ENCODE measurements at regions not wholly inside any gene's neighbourhood (a gene's known extent, or its start where the extent isn't known, plus 50 kb on each side); places are given as distances from the start of the nearest gene placed in this dataset.
"Not testable (repeated sequence)": the region's sequence is repeated elsewhere in the genome, so short reads cannot be mapped to it uniquely, and the experiment has no call there.

- CTCF ChIA-PET; H3K4me1 Mint-ChIP-seq (ENCODE audit: low read depth); H3K4me3 Mint-ChIP-seq; intact Hi-C loops (cut with micrococcal nuclease); H3K27me3 Mint-ChIP-seq (ENCODE audit: low read depth); H3K27ac Mint-ChIP-seq; DNase-seq: not testable (repeated sequence)
- Mint-ChIP-seq H3K36me3 (ENCODE audit: low read depth) (peaks cover 14% of the 10 kb centered on the region), H3K9me3 (peaks cover 18% of the 10 kb centered on the region)
Observed at GRCh38 chr7:86987358-86987757, 72.1 kb downstream of the ELAPOR2 start.

GRCh38 chr7:86985342-86985741 is 74.1 kb downstream of the ELAPOR2 start:
- CTCF ChIA-PET; H3K4me3 Mint-ChIP-seq; H3K27ac Mint-ChIP-seq; H3K4me1 Mint-ChIP-seq (ENCODE audit: low read depth); intact Hi-C loops (cut with micrococcal nuclease); H3K27me3 Mint-ChIP-seq (ENCODE audit: low read depth); DNase-seq: not testable (repeated sequence)
- Mint-ChIP-seq H3K36me3 (ENCODE audit: low read depth) (peaks cover 14% of the 10 kb centered on the region), H3K9me3 (peaks cover 18% of the 10 kb centered on the region)

GRCh38 chr7:86983654-86984053 is 75.8 kb downstream of the ELAPOR2 start:
- CTCF ChIA-PET; H3K27me3 Mint-ChIP-seq (ENCODE audit: low read depth); H3K27ac Mint-ChIP-seq; H3K4me3 Mint-ChIP-seq; intact Hi-C loops (cut with micrococcal nuclease); DNase-seq: not testable (repeated sequence)
- Mint-ChIP-seq H3K4me1 (ENCODE audit: low read depth) (peaks cover 23% of the 10 kb centered on the region), H3K36me3 (ENCODE audit: low read depth) (peaks cover 14% of the 10 kb centered on the region), H3K9me3 (peaks cover 18% of the 10 kb centered on the region)

- DNase-seq; H3K27me3 Mint-ChIP-seq (ENCODE audit: low read depth); H3K27ac Mint-ChIP-seq; H3K4me3 Mint-ChIP-seq; intact Hi-C loops (cut with micrococcal nuclease); CTCF ChIA-PET: not testable (repeated sequence)
- H3K36me3 Mint-ChIP-seq (ENCODE audit: low read depth) = peaks cover 11% of the 10 kb centered on the region
- peaks cover 33% of the 10 kb centered on the region for H3K4me1 Mint-ChIP-seq (ENCODE audit: low read depth)
- peaks cover 15% of the 10 kb centered on the region for H3K9me3 Mint-ChIP-seq
Observed at GRCh38 chr7:86981937-86982336, 77.5 kb downstream of the ELAPOR2 start.

- H3K4me1 Mint-ChIP-seq (ENCODE audit: low read depth) = peaks cover 33% of the 10 kb centered on the region
- CTCF ChIA-PET = interaction anchor here (0.7 kb wide), 1 partner anchor 19 kb away, joined by 3 read pairs; no protein-coding TSS in a partner anchor
- H3K9me3 Mint-ChIP-seq = peaks cover 13% of the 10 kb centered on the region
- H3K27me3 Mint-ChIP-seq (ENCODE audit: low read depth) = no peaks in the 10 kb centered on the region
- DNase-seq = no peak
- H3K36me3 Mint-ChIP-seq (ENCODE audit: low read depth) = peaks cover 11% of the 10 kb centered on the region
- intact Hi-C loops (cut with micrococcal nuclease) = no loop called here
- H3K27ac Mint-ChIP-seq = no peak overlapping the region
- no peak overlapping the region for H3K4me3 Mint-ChIP-seq
Observed at GRCh38 chr7:86981127-86981526, 78.3 kb downstream of the ELAPOR2 start.

GRCh38 chr7:86980223-86980622 is 79.2 kb downstream of the ELAPOR2 start:
- CTCF ChIA-PET = interaction anchor here (1.1 to 1.3 kb wide), 2 partner anchors 12 to 15 kb away, joined by 3 to 4 read pairs; no protein-coding TSS in a partner anchor

GRCh38 chr7:86978808-86979506 is 80.5 kb downstream of the ELAPOR2 start:
- Mint-ChIP-seq H3K9me3 (peaks cover 4% of the 10 kb centered on the region), H3K36me3 (ENCODE audit: low read depth) (no peaks in the 10 kb centered on the region), H3K27me3 (ENCODE audit: low read depth) (no peaks in the 10 kb centered on the region), H3K27ac (peak overlapping the region; percentile 19), H3K4me1 (ENCODE audit: low read depth) (peaks cover 33% of the 10 kb centered on the region), H3K4me3 (no peak overlapping the region)
- intact Hi-C loops (cut with micrococcal nuclease) = loop anchor here (1.0 to 10.0 kb wide), 8 partner anchors 16 to 616 kb away; partner anchors contain the start of genes CROT and DMTF1
- peak; percentile 13 for DNase-seq
- CTCF ChIA-PET = interaction anchor here (1.1 to 1.3 kb wide), 2 partner anchors 14 to 16 kb away, joined by 3 to 4 read pairs; no protein-coding TSS in a partner anchor

More at GRCh38 chr7:86980223-86980622, 79.2 kb downstream of the ELAPOR2 start:
- Mint-ChIP-seq H3K9me3 (peaks cover 11% of the 10 kb centered on the region), H3K4me3 (no peak overlapping the region), H3K4me1 (ENCODE audit: low read depth) (peaks cover 33% of the 10 kb centered on the region), H3K27ac (no peak overlapping the region), H3K36me3 (ENCODE audit: low read depth) (peaks cover 10% of the 10 kb centered on the region), H3K27me3 (ENCODE audit: low read depth) (no peaks in the 10 kb centered on the region)
- intact Hi-C loops (cut with micrococcal nuclease) = no loop called here
- DNase-seq = no peak

GRCh38 chr7:86976958-86977357 is 82.5 kb downstream of the ELAPOR2 start:
- CTCF ChIA-PET = interaction anchor here (0.9 kb wide), 1 partner anchor 52 kb away, joined by 3 read pairs; no protein-coding TSS in a partner anchor
- Mint-ChIP-seq H3K4me1 (ENCODE audit: low read depth) (peaks cover 34% of the 10 kb centered on the region), H3K36me3 (ENCODE audit: low read depth) (no peaks in the 10 kb centered on the region), H3K27me3 (ENCODE audit: low read depth) (no peaks in the 10 kb centered on the region), H3K9me3 (no peaks in the 10 kb centered on the region), H3K4me3 (no peak overlapping the region), H3K27ac (no peak overlapping the region)
- no peak for DNase-seq
- intact Hi-C loops (cut with micrococcal nuclease) = loop anchor here (2.0 to 10.0 kb wide), 2 partner anchors 24 to 618 kb away; no protein-coding TSS in a partner anchor

- H3K36me3 Mint-ChIP-seq (ENCODE audit: low read depth) = no peaks in the 10 kb centered on the region
- no peak overlapping the region for H3K27ac Mint-ChIP-seq
- no peak for DNase-seq
- no peaks in the 10 kb centered on the region for H3K27me3 Mint-ChIP-seq (ENCODE audit: low read depth)
- H3K4me3 Mint-ChIP-seq = no peak overlapping the region
- peaks cover 37% of the 10 kb centered on the region for H3K4me1 Mint-ChIP-seq (ENCODE audit: low read depth)
- CTCF ChIA-PET = no interaction called here
- intact Hi-C loops (cut with micrococcal nuclease) = loop anchor here (2.0 to 10.0 kb wide), 2 partner anchors 23 to 619 kb away; no protein-coding TSS in a partner anchor
- H3K9me3 Mint-ChIP-seq = no peaks in the 10 kb centered on the region
Observed at GRCh38 chr7:86975914-86976313, 83.5 kb downstream of the ELAPOR2 start.

GRCh38 chr7:86975449-86975848 is 84.0 kb downstream of the ELAPOR2 start:
- no peak overlapping the region for H3K27ac Mint-ChIP-seq
- no peaks in the 10 kb centered on the region for H3K9me3 Mint-ChIP-seq
- H3K4me1 Mint-ChIP-seq (ENCODE audit: low read depth) = peaks cover 35% of the 10 kb centered on the region
- CTCF ChIA-PET = interaction anchor here (0.9 kb wide), 1 partner anchor 173 kb away, joined by 3 read pairs; no protein-coding TSS in a partner anchor
- DNase-seq = no peak
- H3K4me3 Mint-ChIP-seq = no peak overlapping the region
- intact Hi-C loops (cut with micrococcal nuclease) = loop anchor here (10.0 kb wide), 1 partner anchor 619 kb away; no protein-coding TSS in a partner anchor
- no peaks in the 10 kb centered on the region for H3K27me3 Mint-ChIP-seq (ENCODE audit: low read depth)
- no peaks in the 10 kb centered on the region for H3K36me3 Mint-ChIP-seq (ENCODE audit: low read depth)

GRCh38 chr7:86972072-86972471 is 87.4 kb downstream of the ELAPOR2 start:
- CTCF ChIA-PET = interaction anchor here (0.9 kb wide), 1 partner anchor 29 kb away, joined by 3 read pairs; no protein-coding TSS in a partner anchor
- Mint-ChIP-seq H3K4me1 (ENCODE audit: low read depth) (peaks cover 13% of the 10 kb centered on the region), H3K27me3 (ENCODE audit: low read depth) (no peaks in the 10 kb centered on the region), H3K9me3 (no peaks in the 10 kb centered on the region), H3K4me3 (no peak overlapping the region), H3K27ac (no peak overlapping the region), H3K36me3 (ENCODE audit: low read depth) (no peaks in the 10 kb centered on the region)
- intact Hi-C loops (cut with micrococcal nuclease) = loop anchor here (10.0 kb wide), 1 partner anchor 623 kb away; no protein-coding TSS in a partner anchor
- no peak for DNase-seq

- CTCF ChIA-PET = interaction anchor here (0.9 kb wide), 1 partner anchor 28 kb away, joined by 3 read pairs; no protein-coding TSS in a partner anchor
- H3K36me3 Mint-ChIP-seq (ENCODE audit: low read depth) = no peaks in the 10 kb centered on the region
- no peak overlapping the region for H3K4me3 Mint-ChIP-seq
- H3K27ac Mint-ChIP-seq = no peak overlapping the region
- H3K4me1 Mint-ChIP-seq (ENCODE audit: low read depth) = peaks cover 13% of the 10 kb centered on the region
- H3K27me3 Mint-ChIP-seq (ENCODE audit: low read depth) = no peaks in the 10 kb centered on the region
- DNase-seq = no peak
- intact Hi-C loops (cut with micrococcal nuclease) = loop anchor here (10.0 kb wide), 1 partner anchor 624 kb away; no protein-coding TSS in a partner anchor
- H3K9me3 Mint-ChIP-seq = no peaks in the 10 kb centered on the region
Observed at GRCh38 chr7:86970986-86971385, 88.5 kb downstream of the ELAPOR2 start.

Data from activated naive CD4-positive, alpha-beta T cell treated with anti-CD3 and anti-CD28 coated beads for 36 hours (primary cell).